H1 (cell line): ENCODE measurements at regions not wholly inside any gene's neighbourhood (a gene's known extent, or its start where the extent isn't known, plus 50 kb on each side); places are given as distances from the start of the nearest gene placed in this dataset.

Experiments used
- BRCA1 ChIP-seq: IDR thresholded peaks from 2 replicates; pipeline ENCODE4 v1.6.1; 2012; ENCODE audit warnings: low read depth, low read length, improper control_type of control experiment
- CTBP2 ChIP-seq: IDR thresholded peaks from 2 replicates; pipeline ENCODE4 v1.7.0; 2011; ENCODE audit warnings: borderline replicate concordance, mild to moderate bottlenecking, moderate library complexity, mixed read lengths, low read length; ENCODE audit not compliant: insufficient read depth, insufficient read length
- EGR1 ChIP-seq: IDR thresholded peaks from 2 replicates; pipeline ENCODE4 v1.6.1; 2011; ENCODE audit warnings: low read depth, low read length, borderline replicate concordance
- KDM1A ChIP-seq: fragments of 200-600, 300-600 bp; sonication (generic); IDR thresholded peaks from 2 replicates; pipeline ENCODE4 v1.7.1; 2016; ENCODE audit warnings: mild to moderate bottlenecking, low read length, borderline replicate concordance
- TCF12 ChIP-seq: IDR thresholded peaks from 2 replicates; pipeline ENCODE4 v1.6.1; 2011; ENCODE audit warnings: low read depth, mild to moderate bottlenecking, low read length
- TF ChIP-seq, protein P1 (sequence below), 3 experiments: IDR thresholded peaks; 1 replicate in 2 of 3; 2 replicates in 1 of 3; pipeline versions ENCODE4 v1.5.1 to v1.6.1; 2011; ENCODE audit warnings: low read length in 3 of 3, mild to moderate bottlenecking in 3 of 3, inconsistent platforms in 2 of 3, low read depth in 1 of 3, moderate library complexity in 1 of 3; ENCODE audit not compliant: insufficient read depth in 1 of 3; ENCODE audit errors: control extremely low read depth in 1 of 3
- TF ChIP-seq, protein P2 (sequence below): IDR thresholded peaks from 2 replicates; pipeline ENCODE4 v1.6.1; 2011; ENCODE audit warnings: low read length, improper control_type of control experiment

DNA sequence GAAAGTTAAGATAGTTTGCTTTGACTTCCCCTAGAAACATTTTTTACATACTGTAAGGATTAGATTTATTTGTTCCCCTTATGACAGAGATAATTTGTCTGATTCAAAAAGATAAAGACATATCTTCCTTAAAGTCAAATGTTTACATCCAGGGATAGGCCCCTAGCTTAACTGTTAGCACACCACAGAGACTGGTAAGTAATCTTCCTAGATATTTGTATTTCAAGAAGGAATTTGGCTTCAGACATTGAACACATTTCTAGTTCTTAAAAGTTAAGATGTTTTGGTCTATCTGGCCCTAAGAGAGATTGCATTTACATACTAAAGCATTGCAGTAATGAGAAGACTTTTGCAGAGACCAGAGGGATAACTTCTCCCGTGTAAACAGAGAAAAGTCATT lies 1201.1 kb upstream of the GJE1 start (continued):
- TF ChIP-seq, protein P1, sequence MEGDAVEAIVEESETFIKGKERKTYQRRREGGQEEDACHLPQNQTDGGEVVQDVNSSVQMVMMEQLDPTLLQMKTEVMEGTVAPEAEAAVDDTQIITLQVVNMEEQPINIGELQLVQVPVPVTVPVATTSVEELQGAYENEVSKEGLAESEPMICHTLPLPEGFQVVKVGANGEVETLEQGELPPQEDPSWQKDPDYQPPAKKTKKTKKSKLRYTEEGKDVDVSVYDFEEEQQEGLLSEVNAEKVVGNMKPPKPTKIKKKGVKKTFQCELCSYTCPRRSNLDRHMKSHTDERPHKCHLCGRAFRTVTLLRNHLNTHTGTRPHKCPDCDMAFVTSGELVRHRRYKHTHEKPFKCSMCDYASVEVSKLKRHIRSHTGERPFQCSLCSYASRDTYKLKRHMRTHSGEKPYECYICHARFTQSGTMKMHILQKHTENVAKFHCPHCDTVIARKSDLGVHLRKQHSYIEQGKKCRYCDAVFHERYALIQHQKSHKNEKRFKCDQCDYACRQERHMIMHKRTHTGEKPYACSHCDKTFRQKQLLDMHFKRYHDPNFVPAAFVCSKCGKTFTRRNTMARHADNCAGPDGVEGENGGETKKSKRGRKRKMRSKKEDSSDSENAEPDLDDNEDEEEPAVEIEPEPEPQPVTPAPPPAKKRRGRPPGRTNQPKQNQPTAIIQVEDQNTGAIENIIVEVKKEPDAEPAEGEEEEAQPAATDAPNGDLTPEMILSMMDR (IDR thresholded peaks at IDR 0.05; ENCODE audit: control extremely low read depth in 1 of 3, insufficient read depth in 1 of 3, low read depth in 1 of 3, low read length in 3 of 3) = no peak
- TF ChIP-seq TCF12 (no peak), EGR1 (no peak), KDM1A (no peak), CTBP2 (no peak), BRCA1 (no peak)
- TF ChIP-seq, protein P2, sequence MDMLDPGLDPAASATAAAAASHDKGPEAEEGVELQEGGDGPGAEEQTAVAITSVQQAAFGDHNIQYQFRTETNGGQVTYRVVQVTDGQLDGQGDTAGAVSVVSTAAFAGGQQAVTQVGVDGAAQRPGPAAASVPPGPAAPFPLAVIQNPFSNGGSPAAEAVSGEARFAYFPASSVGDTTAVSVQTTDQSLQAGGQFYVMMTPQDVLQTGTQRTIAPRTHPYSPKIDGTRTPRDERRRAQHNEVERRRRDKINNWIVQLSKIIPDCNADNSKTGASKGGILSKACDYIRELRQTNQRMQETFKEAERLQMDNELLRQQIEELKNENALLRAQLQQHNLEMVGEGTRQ = no peak
